Breast epithelium (tissue), 4 donors: ENCODE measurements at regions not wholly inside any gene's neighbourhood (a gene's known extent, or its start where the extent isn't known, plus 50 kb on each side); places are given as distances from the start of the nearest gene placed in this dataset.

ENCODE experiments used
- DNase-seq, 2 donors: peaks; one replicate each; pipeline ENCODE4 v3.0.0-alpha.2; 2019; ENCODE audit warnings: low spot score in 2 of 2
- H3K27ac ChIP-seq, 2 donors: fragments of 200-600 bp; sonication (generic) in 1 of 2; one replicate each; pipeline ENCODE4 v1.5.1; 2016 to 2019; ENCODE audit warnings: mild to moderate bottlenecking in 1 of 2
- H3K27me3 ChIP-seq, 2 donors: fragments of 200-600 bp; sonication (generic) in 1 of 2; one replicate each; pipeline versions ENCODE4 v1.5.1 to v1.6.0; 2017 to 2019; ENCODE audit warnings: control low read depth in 1 of 2, mild to moderate bottlenecking in 1 of 2
- H3K36me3 ChIP-seq: fragments of 200-600 bp; one replicate; pipeline ENCODE4 v1.5.1; 2019
- H3K4me1 ChIP-seq, 2 donors: fragments of 200-600 bp; sonication (generic); one replicate each; pipeline ENCODE4 v1.5.1; 2016 to 2019; ENCODE audit warnings: control low read depth in 1 of 2
- H3K4me3 ChIP-seq, 3 donors: fragments of 200-600 bp; sonication (generic); 1 replicate in 2 of 3; 2 replicates in 1 of 3; pipeline ENCODE4 v1.5.1; 2016 to 2019; ENCODE audit warnings: mild to moderate bottlenecking in 3 of 3, moderate library complexity in 2 of 3
- H3K9me3 ChIP-seq, 2 donors: fragments of 200-600 bp; sonication (generic) in 1 of 2; one replicate each; pipeline ENCODE4 v1.5.1; 2016 to 2019; ENCODE audit warnings: control low read depth in 1 of 2
- CTCF ChIP-seq, 3 donors: fragments of 450-650 bp; IDR thresholded peaks; one replicate each; pipeline ENCODE4 v1.5.1; 2016 to 2017; ENCODE audit warnings: antibody characterized with exemption in 3 of 3, mild to moderate bottlenecking in 3 of 3, moderate library complexity in 3 of 3
- POLR2A ChIP-seq: fragments of 450-650 bp; IDR thresholded peaks from one replicate; pipeline ENCODE4 v1.6.1; 2016; ENCODE audit warnings: antibody characterized with exemption, mild to moderate bottlenecking, moderate library complexity
- POLR2AphosphoS5 ChIP-seq, 3 donors: sonication (generic); formaldehyde crosslinking; IDR thresholded peaks; one replicate each; pipeline ENCODE4 v1.6.1; 2017; ENCODE audit warnings: antibody characterized with exemption in 3 of 3
- intact Hi-C: fragments of 100-400 bp; cut with DNase I; formaldehyde crosslinking; loops from one replicate; pipeline ENCODE4 v1.15.1; 2023; ENCODE audit warnings: low total_unique reads

- TF ChIP-seq POLR2AphosphoS5 (IDR thresholded peaks at IDR 0.05) (no peak), CTCF (IDR thresholded peaks at IDR 0.05) (no peak)
- intact Hi-C loops: no loop called here
- no peaks in the 10 kb centered on the region for H3K36me3 ChIP-seq
- DNase-seq: no peak
- H3K27ac ChIP-seq: no peak overlapping the region
- H3K9me3 ChIP-seq: no peaks in the 10 kb centered on the region
- H3K4me3 ChIP-seq: no peak overlapping the region
- H3K27me3 ChIP-seq: no peaks in the 10 kb centered on the region
- H3K4me1 ChIP-seq: peaks cover 0 to 9% of the 10 kb centered on the region in 2 donors
These were observed 648.9 kb upstream of the KLF4 start for GRCh38 chr9:108138516-108138915.

- no peaks in the 10 kb centered on the region for H3K9me3 ChIP-seq
- no peaks in the 10 kb centered on the region for H3K36me3 ChIP-seq
- no peaks in the 10 kb centered on the region for H3K27me3 ChIP-seq
- TF ChIP-seq POLR2AphosphoS5 (IDR thresholded peaks at IDR 0.05) (no peak), CTCF (IDR thresholded peaks at IDR 0.05) (no peak), POLR2A (no peak)
- H3K4me1 ChIP-seq: no peaks in the 10 kb centered on the region
- no peak for DNase-seq
- H3K4me3 ChIP-seq: no peak overlapping the region
- H3K27ac ChIP-seq: no peak overlapping the region
- intact Hi-C loops: no loop called here
These were observed 647.1 kb upstream of the KLF4 start for GRCh38 chr9:108136656-108137055.

- Histone ChIP-seq H3K9me3 (no peaks in the 10 kb centered on the region), H3K36me3 (no peaks in the 10 kb centered on the region), H3K27me3 (no peaks in the 10 kb centered on the region), H3K27ac (no peak overlapping the region), H3K4me3 (no peak overlapping the region), H3K4me1 (no peaks in the 10 kb centered on the region)
- no peak for TF ChIP-seq CTCF (IDR thresholded peaks at IDR 0.05)
- no peak for TF ChIP-seq POLR2AphosphoS5 (IDR thresholded peaks at IDR 0.05)
- TF ChIP-seq POLR2A: no peak
- DNase-seq: no peak
- intact Hi-C loops: no loop called here
These were observed 645.0 kb upstream of the KLF4 start for GRCh38 chr9:108134486-108135128.

GRCh38 chr9:108133680-108134079, 644.1 kb upstream of the KLF4 start:
- intact Hi-C loops: no loop called here
- Histone ChIP-seq H3K36me3 (no peaks in the 10 kb centered on the region), H3K4me1 (no peaks in the 10 kb centered on the region), H3K27me3 (no peaks in the 10 kb centered on the region), H3K9me3 (no peaks in the 10 kb centered on the region), H3K4me3 (no peak overlapping the region), H3K27ac (no peak overlapping the region)
- DNase-seq: no peak
- TF ChIP-seq CTCF (IDR thresholded peaks at IDR 0.05): no peak
- TF ChIP-seq POLR2AphosphoS5 (IDR thresholded peaks at IDR 0.05): no peak
- TF ChIP-seq POLR2A: no peak

GRCh38 chr9:108133101-108133500, 643.5 kb upstream of the KLF4 start:
- H3K36me3 ChIP-seq: no peaks in the 10 kb centered on the region

More at GRCh38 chr9:108133101-108133500, 643.5 kb upstream of the KLF4 start:
- intact Hi-C loops: no loop called here
- Histone ChIP-seq H3K4me3 (no peak overlapping the region), H3K27ac (no peak overlapping the region), H3K9me3 (no peaks in the 10 kb centered on the region), H3K4me1 (no peaks in the 10 kb centered on the region), H3K27me3 (no peaks in the 10 kb centered on the region)
- DNase-seq: no peak
- no peak for TF ChIP-seq POLR2A
- TF ChIP-seq POLR2AphosphoS5 (IDR thresholded peaks at IDR 0.05): no peak
- TF ChIP-seq CTCF (IDR thresholded peaks at IDR 0.05): no peak
